Mesothelial cell of epicardium (in vitro differentiated cells): ENCODE measurements at regions not wholly inside any gene's neighbourhood (a gene's known extent, or its start where the extent isn't known, plus 50 kb on each side); places are given as distances from the start of the nearest gene placed in this dataset.

Source experiments
- DNase-seq, 2 experiments: peaks; one replicate each; pipeline ENCODE4 v3.0.0; 2021; ENCODE audit warnings: low spot score in 2 of 2; ENCODE audit not compliant: unreplicated experiment in 2 of 2
- H3K27ac Mint-ChIP-seq: 2 replicates; pipeline ENCODE4 v1.8.0; 2021; ENCODE audit warnings: mixed read lengths
- H3K27me3 Mint-ChIP-seq: 2 replicates; pipeline ENCODE4 v1.8.0; 2021; ENCODE audit warnings: low read depth, mixed read lengths
- H3K36me3 Mint-ChIP-seq: 2 replicates; pipeline ENCODE4 v1.8.0; 2021; ENCODE audit warnings: mixed read lengths
- H3K4me1 Mint-ChIP-seq: 2 replicates; pipeline ENCODE4 v1.8.0; 2021; ENCODE audit warnings: mixed read lengths
- H3K4me3 Mint-ChIP-seq: 2 replicates; pipeline ENCODE4 v1.8.0; 2021; ENCODE audit warnings: mild to moderate bottlenecking, moderate library complexity, mixed read lengths
- H3K9me3 Mint-ChIP-seq: 2 replicates; pipeline ENCODE4 v1.8.0; 2021; ENCODE audit warnings: mixed read lengths
- TF ChIP-seq, protein P1 (sequence below): fragments of 200-600 bp; sonication (generic); IDR thresholded peaks from one replicate; pipeline ENCODE4 v1.5.0; 2021; ENCODE audit warnings: antibody characterized with exemption; ENCODE audit not compliant: unreplicated experiment

DNA sequence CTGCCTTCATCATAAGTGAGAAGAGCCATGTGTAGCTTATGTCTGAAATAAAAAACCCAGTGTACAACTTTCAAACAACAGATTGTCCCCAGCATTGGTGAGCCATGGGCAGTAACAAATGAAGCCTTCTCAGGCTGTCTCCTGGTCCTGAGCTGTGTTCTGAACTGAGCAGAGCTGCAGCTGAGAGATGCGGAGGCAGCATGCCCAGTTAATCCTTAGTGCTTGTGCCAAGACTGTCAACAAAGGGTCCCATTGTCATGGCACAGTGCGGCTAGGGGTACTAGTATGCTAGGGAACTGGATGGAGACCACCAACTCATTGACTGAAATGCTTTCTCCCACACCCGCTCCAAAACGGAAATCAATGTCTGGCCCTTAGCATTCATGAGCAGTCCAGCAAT, 154.3 kb downstream of the RMST start:
- Mint-ChIP-seq H3K27me3 (no peaks in the 10 kb centered on the region), H3K9me3 (peaks cover 14% of the 10 kb centered on the region), H3K36me3 (no peaks in the 10 kb centered on the region), H3K27ac (no peak overlapping the region), H3K4me3 (no peak overlapping the region), H3K4me1 (no peaks in the 10 kb centered on the region)
- no peak for DNase-seq
- TF ChIP-seq, protein P1, sequence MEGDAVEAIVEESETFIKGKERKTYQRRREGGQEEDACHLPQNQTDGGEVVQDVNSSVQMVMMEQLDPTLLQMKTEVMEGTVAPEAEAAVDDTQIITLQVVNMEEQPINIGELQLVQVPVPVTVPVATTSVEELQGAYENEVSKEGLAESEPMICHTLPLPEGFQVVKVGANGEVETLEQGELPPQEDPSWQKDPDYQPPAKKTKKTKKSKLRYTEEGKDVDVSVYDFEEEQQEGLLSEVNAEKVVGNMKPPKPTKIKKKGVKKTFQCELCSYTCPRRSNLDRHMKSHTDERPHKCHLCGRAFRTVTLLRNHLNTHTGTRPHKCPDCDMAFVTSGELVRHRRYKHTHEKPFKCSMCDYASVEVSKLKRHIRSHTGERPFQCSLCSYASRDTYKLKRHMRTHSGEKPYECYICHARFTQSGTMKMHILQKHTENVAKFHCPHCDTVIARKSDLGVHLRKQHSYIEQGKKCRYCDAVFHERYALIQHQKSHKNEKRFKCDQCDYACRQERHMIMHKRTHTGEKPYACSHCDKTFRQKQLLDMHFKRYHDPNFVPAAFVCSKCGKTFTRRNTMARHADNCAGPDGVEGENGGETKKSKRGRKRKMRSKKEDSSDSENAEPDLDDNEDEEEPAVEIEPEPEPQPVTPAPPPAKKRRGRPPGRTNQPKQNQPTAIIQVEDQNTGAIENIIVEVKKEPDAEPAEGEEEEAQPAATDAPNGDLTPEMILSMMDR: no peak

DNA sequence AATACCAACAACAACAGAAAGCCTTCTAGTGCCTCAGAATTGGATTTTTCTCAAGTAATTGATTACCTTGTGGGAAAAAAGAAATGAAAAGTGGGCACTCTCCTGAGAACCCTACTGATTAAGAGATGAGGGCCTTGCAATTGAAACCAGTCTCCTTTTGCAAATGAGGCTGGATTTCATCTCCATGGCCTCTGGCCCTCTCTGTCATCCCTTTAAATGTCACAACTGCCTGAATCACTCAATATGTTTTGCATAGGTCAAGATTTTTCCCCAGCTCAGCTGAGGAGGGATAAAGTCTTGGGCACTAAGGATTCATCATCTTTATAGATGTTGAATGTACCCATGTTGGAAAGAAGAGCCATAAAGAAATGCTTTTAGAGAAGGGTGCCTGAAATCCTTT, 166.4 kb downstream of the RMST start:
- no peaks in the 10 kb centered on the region for H3K27me3 Mint-ChIP-seq

DNA sequence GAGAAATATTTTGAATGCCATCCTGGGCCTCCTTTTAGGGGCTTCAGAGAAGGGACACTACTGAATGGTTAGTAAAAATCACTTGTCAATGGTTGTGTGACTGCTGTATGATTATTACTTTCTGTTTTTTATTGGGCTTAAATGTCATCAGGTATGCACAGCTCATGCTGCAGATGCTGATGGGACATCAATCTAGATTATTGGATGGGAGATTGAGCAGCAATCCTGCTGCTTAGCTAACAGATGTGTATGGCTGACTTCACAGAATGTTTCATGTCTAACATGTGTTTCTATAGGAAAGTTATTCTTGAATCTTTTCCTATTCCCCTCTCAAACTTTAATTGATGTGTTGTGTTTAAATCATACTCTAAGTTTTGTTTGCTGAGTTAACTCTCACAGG, 166.8 kb downstream of the RMST start:
- Mint-ChIP-seq H3K4me1 (peaks cover 16% of the 10 kb centered on the region), H3K9me3 (no peaks in the 10 kb centered on the region), H3K27ac (no peak overlapping the region), H3K27me3 (no peaks in the 10 kb centered on the region), H3K4me3 (no peak overlapping the region), H3K36me3 (no peaks in the 10 kb centered on the region)
- TF ChIP-seq, protein P1: no peak
- no peak for DNase-seq

More for the DNA sequence above, 166.4 kb downstream of the RMST start:
- no peaks in the 10 kb centered on the region for H3K36me3 Mint-ChIP-seq
- H3K27ac Mint-ChIP-seq: no peak overlapping the region
- H3K4me1 Mint-ChIP-seq: peaks cover 16% of the 10 kb centered on the region
- no peak overlapping the region for H3K4me3 Mint-ChIP-seq
- H3K9me3 Mint-ChIP-seq: no peaks in the 10 kb centered on the region
- TF ChIP-seq, protein P1: no peak
- no peak for DNase-seq

DNA sequence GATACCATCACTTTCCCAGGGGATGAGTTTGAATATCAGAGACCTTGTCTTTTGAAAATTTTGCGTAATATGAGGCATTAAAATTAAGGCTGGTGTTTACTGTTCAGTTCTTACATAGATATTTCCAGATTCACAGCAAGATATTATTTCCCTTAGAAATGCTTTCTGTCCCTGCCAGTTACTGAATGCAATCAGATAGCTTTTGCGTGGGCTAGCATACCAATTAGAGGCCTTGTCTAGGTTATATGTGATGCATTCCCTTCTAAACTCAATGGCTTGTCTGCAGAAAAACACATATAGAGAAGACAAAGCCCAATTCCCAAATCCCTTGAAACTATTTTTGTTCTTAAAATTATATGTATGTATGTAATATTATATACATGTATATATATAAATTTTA, 167.8 kb downstream of the RMST start:
- TF ChIP-seq, protein P1: no peak
- Mint-ChIP-seq H3K4me1 (peaks cover 16% of the 10 kb centered on the region), H3K27ac (no peak overlapping the region), H3K9me3 (no peaks in the 10 kb centered on the region), H3K36me3 (no peaks in the 10 kb centered on the region), H3K27me3 (no peaks in the 10 kb centered on the region), H3K4me3 (no peak overlapping the region)
- DNase-seq: no peak

DNA sequence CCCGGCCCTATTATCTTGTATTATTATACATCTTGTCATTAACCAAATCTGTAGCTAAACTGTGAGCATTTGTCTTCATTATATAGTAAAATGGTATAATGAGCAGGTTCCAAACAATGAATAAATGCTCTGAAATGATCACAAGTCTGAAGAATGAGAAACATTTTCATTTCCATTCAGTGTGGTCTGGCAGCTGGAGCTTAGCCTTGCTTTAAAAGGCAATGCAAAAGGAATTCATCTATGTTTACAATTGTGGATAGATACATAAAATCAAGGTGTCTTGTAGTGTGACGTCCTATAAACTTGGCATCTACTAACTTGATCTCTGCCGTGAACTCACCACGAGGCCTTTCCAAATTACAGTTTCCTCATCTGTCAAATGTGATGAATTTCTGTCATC, 168.3 kb downstream of the RMST start:
- TF ChIP-seq, protein P1: no peak
- Mint-ChIP-seq H3K36me3 (no peaks in the 10 kb centered on the region), H3K27me3 (no peaks in the 10 kb centered on the region), H3K4me3 (no peak overlapping the region), H3K4me1 (peaks cover 16% of the 10 kb centered on the region), H3K27ac (no peak overlapping the region), H3K9me3 (no peaks in the 10 kb centered on the region)
- no peak for DNase-seq

DNA sequence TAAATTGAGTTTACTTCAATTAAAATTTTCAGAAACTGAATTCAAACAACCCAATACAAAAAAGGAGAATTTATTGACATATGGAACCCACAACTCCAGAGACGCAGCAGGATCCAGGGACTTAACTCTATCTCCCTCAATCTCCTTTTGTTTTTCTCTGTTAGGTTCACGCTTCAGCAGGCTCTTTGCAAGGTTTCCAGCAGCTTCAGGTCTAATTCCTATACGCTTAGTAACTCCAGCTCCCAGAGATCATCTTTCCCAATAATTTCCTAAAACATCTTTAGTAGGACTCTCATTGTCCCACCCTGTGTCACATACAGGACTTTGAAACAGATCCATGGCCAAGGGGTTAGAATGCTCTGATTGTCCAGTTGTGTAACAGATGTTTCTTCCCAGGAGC, 175.2 kb downstream of the RMST start:
- H3K4me1 Mint-ChIP-seq: peaks cover 2% of the 10 kb centered on the region
- H3K4me3 Mint-ChIP-seq: no peak overlapping the region
- no peaks in the 10 kb centered on the region for H3K36me3 Mint-ChIP-seq
- no peaks in the 10 kb centered on the region for H3K27me3 Mint-ChIP-seq
- TF ChIP-seq, protein P1: no peak
- DNase-seq: no peak
- peaks cover 4% of the 10 kb centered on the region for H3K9me3 Mint-ChIP-seq
- no peak overlapping the region for H3K27ac Mint-ChIP-seq
